ENCODE measurements at regions not wholly inside any gene's neighbourhood (a gene's known extent, or its start where the extent isn't known, plus 50 kb on each side); places are given as distances from the start of the nearest gene placed in this dataset.

DNA sequence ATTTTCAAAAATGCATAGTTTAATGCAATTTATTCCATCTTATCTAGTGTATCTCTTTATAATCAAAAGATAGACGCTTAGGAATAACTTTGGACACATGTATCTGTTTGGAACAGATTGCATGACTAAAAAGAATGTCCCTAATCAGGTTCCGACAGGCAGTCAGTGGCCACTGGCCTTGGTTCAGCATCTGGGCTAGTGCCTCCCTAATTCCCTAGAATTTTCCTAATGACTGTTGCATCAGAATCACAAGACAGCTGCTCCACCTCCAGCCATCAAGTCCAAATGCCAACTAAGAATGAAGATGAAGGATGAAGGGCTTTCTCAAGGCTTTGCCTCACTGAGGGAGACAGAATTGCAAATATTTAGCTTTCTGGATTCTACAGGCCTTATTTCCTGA is 173.8 kb downstream of the EFNB2 start:
- peaks cover 11% of the 10 kb centered on the region for H3K9me3 Mint-ChIP-seq (ENCODE audit: low read depth)
- H3K27me3 Mint-ChIP-seq (ENCODE audit: low read depth), result no peaks in the 10 kb centered on the region
- DNase-seq (ENCODE audit: low spot score), result no peak
- no peak overlapping the region for H3K27ac Mint-ChIP-seq (ENCODE audit: unreplicated experiment)
- TF ChIP-seq, protein P1, sequence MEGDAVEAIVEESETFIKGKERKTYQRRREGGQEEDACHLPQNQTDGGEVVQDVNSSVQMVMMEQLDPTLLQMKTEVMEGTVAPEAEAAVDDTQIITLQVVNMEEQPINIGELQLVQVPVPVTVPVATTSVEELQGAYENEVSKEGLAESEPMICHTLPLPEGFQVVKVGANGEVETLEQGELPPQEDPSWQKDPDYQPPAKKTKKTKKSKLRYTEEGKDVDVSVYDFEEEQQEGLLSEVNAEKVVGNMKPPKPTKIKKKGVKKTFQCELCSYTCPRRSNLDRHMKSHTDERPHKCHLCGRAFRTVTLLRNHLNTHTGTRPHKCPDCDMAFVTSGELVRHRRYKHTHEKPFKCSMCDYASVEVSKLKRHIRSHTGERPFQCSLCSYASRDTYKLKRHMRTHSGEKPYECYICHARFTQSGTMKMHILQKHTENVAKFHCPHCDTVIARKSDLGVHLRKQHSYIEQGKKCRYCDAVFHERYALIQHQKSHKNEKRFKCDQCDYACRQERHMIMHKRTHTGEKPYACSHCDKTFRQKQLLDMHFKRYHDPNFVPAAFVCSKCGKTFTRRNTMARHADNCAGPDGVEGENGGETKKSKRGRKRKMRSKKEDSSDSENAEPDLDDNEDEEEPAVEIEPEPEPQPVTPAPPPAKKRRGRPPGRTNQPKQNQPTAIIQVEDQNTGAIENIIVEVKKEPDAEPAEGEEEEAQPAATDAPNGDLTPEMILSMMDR (IDR thresholded peaks at IDR 0.05), result no peak
- H3K36me3 Mint-ChIP-seq (ENCODE audit: low read depth), result peaks cover 2% of the 10 kb centered on the region
- no peak overlapping the region for H3K4me3 Mint-ChIP-seq (ENCODE audit: unreplicated experiment)
- peaks cover 9% of the 10 kb centered on the region for H3K4me1 Mint-ChIP-seq (ENCODE audit: low read depth)

DNA sequence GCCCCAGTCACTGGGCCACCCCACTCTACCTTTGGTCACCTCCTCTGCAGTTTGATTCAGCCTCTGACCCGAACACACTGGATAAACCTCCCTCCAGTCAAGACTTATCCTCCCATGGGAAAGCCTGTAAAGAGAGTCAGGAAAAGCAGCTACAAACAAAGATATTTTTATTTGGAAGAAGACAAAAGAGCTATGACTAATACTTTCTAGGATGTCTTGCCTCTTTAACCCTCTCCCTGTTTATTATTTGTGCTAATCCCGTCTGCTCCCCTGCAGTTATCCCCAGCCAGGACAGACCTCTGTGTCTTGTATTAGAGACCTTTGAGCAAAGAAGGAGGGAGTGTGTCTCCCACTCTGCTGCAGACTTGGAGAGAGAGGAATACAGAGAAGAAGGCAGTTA is 178.3 kb downstream of the EFNB2 start:
- no peak for DNase-seq (ENCODE audit: low spot score)
- H3K36me3 Mint-ChIP-seq (ENCODE audit: low read depth), result no peaks in the 10 kb centered on the region
- no peak overlapping the region for H3K27ac Mint-ChIP-seq (ENCODE audit: unreplicated experiment)
- peaks cover 11% of the 10 kb centered on the region for H3K4me1 Mint-ChIP-seq (ENCODE audit: low read depth)
- no peak overlapping the region for H3K4me3 Mint-ChIP-seq (ENCODE audit: unreplicated experiment)
- H3K27me3 Mint-ChIP-seq (ENCODE audit: low read depth), result no peaks in the 10 kb centered on the region
- H3K9me3 Mint-ChIP-seq (ENCODE audit: low read depth), result peaks cover 5% of the 10 kb centered on the region
- TF ChIP-seq, protein P1 (IDR thresholded peaks at IDR 0.05), result no peak

DNA sequence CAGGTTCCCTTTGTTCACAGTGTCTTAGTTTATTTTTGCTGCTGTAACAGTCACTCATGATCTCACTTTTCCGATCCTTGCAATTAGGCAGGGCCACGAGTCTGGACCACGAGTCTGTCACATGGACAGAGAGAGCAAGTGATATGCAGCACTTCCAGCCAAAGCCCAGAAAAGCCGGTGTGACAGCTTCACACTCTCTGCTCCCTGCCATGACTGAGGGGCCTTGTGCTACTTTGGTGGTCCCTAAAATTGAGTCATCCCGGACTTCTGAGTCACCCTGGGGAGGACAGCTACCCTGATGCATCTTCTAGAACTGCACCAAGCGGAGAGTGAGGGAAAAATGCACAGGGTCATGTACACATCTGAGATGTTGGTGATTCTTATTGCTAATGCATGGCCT is 179.6 kb downstream of the EFNB2 start:
- Mint-ChIP-seq H3K36me3 (ENCODE audit: low read depth) (no peaks in the 10 kb centered on the region), H3K4me3 (ENCODE audit: unreplicated experiment) (no peak overlapping the region), H3K9me3 (ENCODE audit: low read depth) (peaks cover 5% of the 10 kb centered on the region), H3K4me1 (ENCODE audit: low read depth) (peaks cover 11% of the 10 kb centered on the region), H3K27ac (ENCODE audit: unreplicated experiment) (no peak overlapping the region), H3K27me3 (ENCODE audit: low read depth) (no peaks in the 10 kb centered on the region)
- DNase-seq (ENCODE audit: low spot score), result no peak
- TF ChIP-seq, protein P1 (IDR thresholded peaks at IDR 0.05), result no peak

DNA sequence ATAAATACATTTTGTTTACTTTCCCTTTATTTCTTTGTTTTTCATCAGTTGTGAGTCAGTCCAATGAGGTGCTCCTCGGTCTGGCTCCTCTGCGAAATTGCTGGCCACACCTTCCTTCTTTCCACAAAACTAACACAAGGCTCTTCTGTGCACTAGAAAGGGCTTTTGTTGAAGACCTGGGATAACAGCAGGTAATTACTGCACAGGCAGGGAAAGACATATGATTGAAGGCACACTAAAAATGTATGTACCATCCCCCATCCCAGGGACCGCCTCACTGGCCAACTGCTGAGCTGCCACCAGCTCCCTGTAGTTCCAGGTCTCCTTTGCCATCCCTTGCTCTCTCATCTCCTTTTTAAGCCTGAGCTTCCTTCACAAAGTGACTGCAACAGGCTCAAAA is 180.5 kb downstream of the EFNB2 start:
- DNase-seq (ENCODE audit: low spot score), result no peak
- no peaks in the 10 kb centered on the region for H3K27me3 Mint-ChIP-seq (ENCODE audit: low read depth)
- H3K4me3 Mint-ChIP-seq (ENCODE audit: unreplicated experiment), result no peak overlapping the region
- H3K27ac Mint-ChIP-seq (ENCODE audit: unreplicated experiment), result no peak overlapping the region
- H3K9me3 Mint-ChIP-seq (ENCODE audit: low read depth), result peaks cover 5% of the 10 kb centered on the region
- no peaks in the 10 kb centered on the region for H3K36me3 Mint-ChIP-seq (ENCODE audit: low read depth)
- TF ChIP-seq, protein P1 (IDR thresholded peaks at IDR 0.05), result no peak
- H3K4me1 Mint-ChIP-seq (ENCODE audit: low read depth), result peaks cover 11% of the 10 kb centered on the region

DNA sequence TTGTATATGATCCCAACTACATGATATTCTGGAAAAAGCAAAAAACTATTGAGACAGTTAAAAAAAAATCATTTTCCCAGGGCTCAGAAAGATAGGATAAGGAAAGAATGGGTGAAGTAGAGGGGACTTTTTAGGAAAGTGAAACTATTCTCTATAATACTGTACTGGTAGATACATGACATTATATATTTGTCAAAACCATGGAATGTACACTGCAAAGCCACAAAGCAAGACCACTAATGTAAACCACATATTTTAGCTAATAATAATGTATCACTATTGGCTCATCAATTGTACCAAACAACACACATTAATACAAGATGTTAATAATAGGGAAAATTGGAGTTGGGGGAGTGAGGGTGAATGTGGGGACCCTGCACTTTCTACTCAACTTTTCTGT is 182.6 kb downstream of the EFNB2 start:
- Mint-ChIP-seq H3K4me3 (ENCODE audit: unreplicated experiment) (no peak overlapping the region), H3K36me3 (ENCODE audit: low read depth) (no peaks in the 10 kb centered on the region), H3K9me3 (ENCODE audit: low read depth) (peaks cover 5% of the 10 kb centered on the region), H3K27ac (ENCODE audit: unreplicated experiment) (no peak overlapping the region), H3K4me1 (ENCODE audit: low read depth) (peaks cover 24% of the 10 kb centered on the region), H3K27me3 (ENCODE audit: low read depth) (no peaks in the 10 kb centered on the region)
- no peak for DNase-seq (ENCODE audit: low spot score)
- TF ChIP-seq, protein P1 (IDR thresholded peaks at IDR 0.05), result no peak

Data from chondrocyte (in vitro differentiated cells).